ENCODE measurements at regions not wholly inside any gene's neighbourhood (a gene's known extent, or its start where the extent isn't known, plus 50 kb on each side); places are given as distances from the start of the nearest gene placed in this dataset.

GRCh38 chr13:50375792-50376191 is 360.5 kb downstream of the KCNRG start:
- DNase-seq: no peak
- Mint-ChIP-seq H3K9me3 (peaks cover 22% of the 10 kb centered on the region), H3K4me3 (no peak overlapping the region), H3K4me1 (peaks cover 45% of the 10 kb centered on the region), H3K27me3 (ENCODE audit: low read depth, poor library complexity) (peaks cover 6% of the 10 kb centered on the region), H3K36me3 (ENCODE audit: low read depth) (peaks cover 16% of the 10 kb centered on the region), H3K27ac (peak overlapping the region; percentile 58)
- no peak for TF ChIP-seq CTCF (IDR thresholded peaks at IDR 0.05)

DNA sequence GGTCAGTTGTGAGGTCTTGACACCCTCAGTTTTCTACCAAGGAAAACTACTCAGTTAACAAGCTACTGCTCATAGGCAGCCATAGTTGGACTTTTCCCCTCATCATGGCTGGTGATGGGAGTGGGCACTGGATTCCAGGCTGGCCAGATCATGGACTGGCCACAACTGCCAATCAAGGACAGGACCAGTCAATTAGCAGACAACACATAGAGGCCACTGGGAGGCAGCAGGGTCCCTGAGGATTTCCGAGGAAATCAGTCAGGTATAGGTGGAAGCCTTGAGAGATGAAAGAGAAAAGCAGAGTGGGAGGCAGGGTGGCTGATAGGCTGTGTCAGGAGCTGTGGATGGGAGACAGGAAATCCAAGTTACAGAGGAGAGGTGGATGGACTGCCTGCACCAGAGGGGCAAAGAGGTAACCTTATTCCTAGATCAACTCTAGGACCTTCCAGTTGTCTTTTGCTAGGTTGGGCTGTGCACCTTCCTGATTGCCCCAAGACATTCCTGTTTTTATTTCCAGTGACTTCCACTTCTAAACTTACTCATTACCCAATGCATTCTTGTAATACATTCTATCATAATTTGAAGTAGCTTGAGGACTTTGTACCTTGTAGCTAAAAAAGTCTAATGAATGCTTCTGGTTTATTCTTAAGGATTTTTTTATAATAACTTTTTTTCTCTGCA is 361.8 kb downstream of the KCNRG start:
- no peak overlapping the region for H3K4me3 Mint-ChIP-seq
- DNase-seq: no peak

GRCh38 chr13:50377726-50378270 is 362.6 kb downstream of the KCNRG start:
- DNase-seq: no peak
- peak overlapping the region; percentile 45 for H3K4me3 Mint-ChIP-seq
- H3K27me3 Mint-ChIP-seq (ENCODE audit: low read depth, poor library complexity): peaks cover 11% of the 10 kb centered on the region
- peaks cover 47% of the 10 kb centered on the region for H3K4me1 Mint-ChIP-seq
- H3K27ac Mint-ChIP-seq: peak overlapping the region; percentile 69
- H3K9me3 Mint-ChIP-seq: peaks cover 42% of the 10 kb centered on the region
- peaks cover 34% of the 10 kb centered on the region for H3K36me3 Mint-ChIP-seq (ENCODE audit: low read depth)
- no peak for TF ChIP-seq CTCF (IDR thresholded peaks at IDR 0.05)

More for the DNA sequence above, 361.8 kb downstream of the KCNRG start:
- Mint-ChIP-seq H3K27me3 (ENCODE audit: low read depth, poor library complexity) (peaks cover 7% of the 10 kb centered on the region), H3K36me3 (ENCODE audit: low read depth) (peaks cover 28% of the 10 kb centered on the region), H3K27ac (no peak overlapping the region), H3K4me1 (peaks cover 42% of the 10 kb centered on the region), H3K9me3 (peaks cover 35% of the 10 kb centered on the region)
- TF ChIP-seq CTCF (IDR thresholded peaks at IDR 0.05): no peak

GRCh38 chr13:50378509-50379044 is 363.3 kb downstream of the KCNRG start:
- no peak for TF ChIP-seq CTCF (IDR thresholded peaks at IDR 0.05)
- DNase-seq: no peak
- H3K9me3 Mint-ChIP-seq: peaks cover 49% of the 10 kb centered on the region
- H3K4me3 Mint-ChIP-seq: peak overlapping the region; percentile 45
- H3K36me3 Mint-ChIP-seq (ENCODE audit: low read depth): peaks cover 41% of the 10 kb centered on the region
- peaks cover 47% of the 10 kb centered on the region for H3K4me1 Mint-ChIP-seq
- peak overlapping the region; percentile 69 for H3K27ac Mint-ChIP-seq
- H3K27me3 Mint-ChIP-seq (ENCODE audit: low read depth, poor library complexity): peaks cover 7% of the 10 kb centered on the region

GRCh38 chr13:50379584-50379983 is 364.3 kb downstream of the KCNRG start:
- no peak for DNase-seq
- Mint-ChIP-seq H3K9me3 (peaks cover 49% of the 10 kb centered on the region), H3K4me3 (no peak overlapping the region), H3K27me3 (ENCODE audit: low read depth, poor library complexity) (peaks cover 7% of the 10 kb centered on the region), H3K36me3 (ENCODE audit: low read depth) (peaks cover 45% of the 10 kb centered on the region), H3K27ac (no peak overlapping the region), H3K4me1 (peaks cover 47% of the 10 kb centered on the region)
- no peak for TF ChIP-seq CTCF (IDR thresholded peaks at IDR 0.05)

Data from nephron progenitor cell (in vitro differentiated cells).